Fibroblast of lung (primary cell): ENCODE measurements at regions not wholly inside any gene's neighbourhood (a gene's known extent, or its start where the extent isn't known, plus 50 kb on each side); places are given as distances from the start of the nearest gene placed in this dataset.

Source experiments
- CTCF ChIP-seq, 2 donors: IDR thresholded peaks in 1 of 2; conservative IDR thresholded peaks in 1 of 2; 1 replicate in 1 of 2; 2 replicates in 1 of 2; pipeline ENCODE4 v1.5.1; 2011 to 2012; ENCODE audit warnings: low read length in 2 of 2, control low read depth in 1 of 2, inconsistent platforms in 1 of 2, low read depth in 1 of 2, mild to moderate bottlenecking in 1 of 2
- EZH2 ChIP-seq: IDR thresholded peaks from 2 replicates; pipeline ENCODE4 v1.5.1; 2012; ENCODE audit warnings: low read length, control low read depth, mild to moderate bottlenecking; ENCODE audit errors: missing control alignments

DNA sequence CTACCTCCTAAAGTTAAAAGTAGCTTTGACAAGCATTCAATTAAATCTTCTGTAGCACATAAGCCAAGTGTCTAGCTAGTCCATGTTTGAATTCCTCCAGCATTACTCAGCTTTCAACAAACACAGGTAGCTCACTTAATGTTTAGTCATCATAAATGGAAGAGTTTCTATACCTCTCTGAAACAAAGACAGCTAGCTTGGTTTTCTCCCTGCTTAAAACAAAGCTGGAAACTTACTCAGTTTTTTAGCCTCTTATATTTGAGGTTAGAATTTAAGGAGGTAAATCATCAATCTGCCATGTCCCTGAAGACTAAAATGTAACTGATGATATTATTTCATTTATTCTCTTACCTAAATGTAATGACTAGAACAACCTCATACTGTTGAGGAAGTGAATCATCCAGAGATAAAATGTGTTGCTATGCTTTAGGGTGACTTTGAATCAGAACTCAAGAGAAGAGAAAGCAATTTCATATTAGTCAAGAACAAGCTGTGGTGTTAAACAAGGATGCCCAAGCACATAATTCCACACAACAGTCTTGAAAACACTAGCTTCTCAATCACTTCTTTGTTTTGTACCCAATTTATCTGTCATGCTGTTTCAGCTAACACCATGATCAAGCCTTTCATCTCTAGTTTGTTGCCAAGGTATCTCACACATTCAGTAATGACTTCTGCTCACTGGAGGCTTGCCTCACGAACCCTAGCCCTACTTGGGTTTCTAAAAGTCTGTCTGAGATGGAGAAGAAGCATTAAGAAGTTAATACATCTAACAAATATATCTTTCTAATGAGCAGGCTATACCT lies 251.9 kb downstream of the EPM2A start:
- no peak for TF ChIP-seq CTCF (conservative IDR thresholded peaks at IDR 0.05 in 1 of 2, IDR thresholded peaks at IDR 0.05 in 1 of 2; ENCODE audit: low read depth in 1 of 2, low read length in 2 of 2)
- TF ChIP-seq EZH2, result no peak
